HEK293 (cell line): ENCODE measurements at regions not wholly inside any gene's neighbourhood (a gene's known extent, or its start where the extent isn't known, plus 50 kb on each side); places are given as distances from the start of the nearest gene placed in this dataset.

Experiments
- CTCF ChIA-PET: fragments of 350-600 bp; formaldehyde crosslinking; extraction: SDS; loops from one replicate; lab custom pipeline; 2021; ENCODE audit warnings: antibody characterized with exemption; lab: Yijun Ruan, JAX
- POLR2A ChIA-PET: fragments of 300-600 bp; formaldehyde crosslinking; extraction: SDS; loops from one replicate; lab custom pipeline; 2020; ENCODE audit warnings: antibody characterized with exemption, inconsistent platforms; lab: Yijun Ruan, JAX
- H3K27ac ChIP-seq: fragments of 200-500 bp; sonication (Bioruptor generic); 2 replicates; pipeline ENCODE4 v1.5.1; 2014; ENCODE audit warnings: low read depth, low read length, control low read depth, inconsistent platforms; ENCODE audit errors: extremely low read depth
- H3K36me3 ChIP-seq, 2 experiments: fragments of 200-500 bp in 1 of 2; sonication (Bioruptor generic) in 1 of 2; 1 replicate in 1 of 2; 2 replicates in 1 of 2; pipeline ENCODE4 v1.5.1; 2014 to 2017; ENCODE audit warnings: inconsistent platforms in 2 of 2, low read length in 2 of 2; ENCODE audit not compliant: control insufficient read depth in 2 of 2, insufficient read depth in 1 of 2
- H3K4me1 ChIP-seq: fragments of 200-500 bp; sonication (Bioruptor generic); 2 replicates; pipeline ENCODE4 v1.5.1; 2014; ENCODE audit warnings: mild to moderate bottlenecking, low read length, inconsistent platforms; ENCODE audit not compliant: control insufficient read depth, insufficient read depth
- H3K4me3 ChIP-seq: 2 replicates; pipeline ENCODE4 v1.5.1; 2011; ENCODE audit warnings: low read depth, mild to moderate bottlenecking, control low read depth, low read length, moderate library complexity
- H3K9me3 ChIP-seq: fragments of 200-500 bp; sonication (Bioruptor generic); 2 replicates; pipeline ENCODE4 v1.5.1; 2014; ENCODE audit warnings: low read depth, low read length, inconsistent platforms; ENCODE audit not compliant: control insufficient read depth, insufficient read depth
- BCL11B ChIP-seq: fragments of 450-650 bp; formaldehyde crosslinking; IDR thresholded peaks from 2 replicates; pipeline ENCODE4 v1.5.1; 2016; ENCODE audit warnings: low read depth, missing biosample characterization, missing genetic modification characterization
- CTCF ChIP-seq: fragments of 450-650 bp; formaldehyde crosslinking; IDR thresholded peaks from 2 replicates; pipeline ENCODE4 v1.5.1; 2016; ENCODE audit warnings: missing biosample characterization, missing genetic modification characterization
- GFI1B ChIP-seq: fragments of 450-650 bp; formaldehyde crosslinking; IDR thresholded peaks from 2 replicates; pipeline ENCODE4 v1.5.1; 2016; ENCODE audit warnings: missing biosample characterization, missing genetic modification characterization
- MEIS1 ChIP-seq: sonication (generic); formaldehyde crosslinking; IDR thresholded peaks from 2 replicates; pipeline ENCODE4 v1.8.1; 2022; ENCODE audit warnings: missing genetic modification reagents, mild to moderate bottlenecking, borderline replicate concordance
- MYNN ChIP-seq: fragments of 450-650 bp; formaldehyde crosslinking; IDR thresholded peaks from 2 replicates; pipeline ENCODE4 v1.5.1; 2016; ENCODE audit warnings: missing biosample characterization, missing genetic modification characterization, borderline replicate concordance
- OSR2 ChIP-seq: fragments of 450-650 bp; formaldehyde crosslinking; IDR thresholded peaks from 2 replicates; pipeline ENCODE4 v1.5.1; 2016; ENCODE audit warnings: missing biosample characterization, missing genetic modification characterization
- RBAK ChIP-seq: fragments of 450-650 bp; formaldehyde crosslinking; IDR thresholded peaks from 2 replicates; pipeline ENCODE4 v1.5.1; 2016; ENCODE audit warnings: missing biosample characterization, missing genetic modification characterization
- REPIN1 ChIP-seq: fragments of 450-650 bp; formaldehyde crosslinking; IDR thresholded peaks from 2 replicates; pipeline ENCODE4 v1.5.1; 2017; ENCODE audit warnings: missing biosample characterization, missing genetic modification characterization, low read depth
- SALL2 ChIP-seq: fragments of 450-650 bp; formaldehyde crosslinking; IDR thresholded peaks from 2 replicates; pipeline ENCODE4 v1.5.0; 2017; ENCODE audit warnings: missing biosample characterization, mild to moderate bottlenecking, missing genetic modification characterization, borderline replicate concordance
- TRIM28 ChIP-seq: IDR thresholded peaks from 2 replicates; pipeline ENCODE4 v1.6.1; 2011; ENCODE audit warnings: low read length, control low read depth, borderline replicate concordance
- YY1 ChIP-seq: fragments of 450-650 bp; formaldehyde crosslinking; IDR thresholded peaks from 2 replicates; pipeline ENCODE4 v1.5.1; 2018; ENCODE audit warnings: missing biosample characterization, missing genetic modification characterization
- ZBTB7A ChIP-seq: fragments of 450-650 bp; formaldehyde crosslinking; IDR thresholded peaks from 2 replicates; pipeline ENCODE4 v1.5.1; 2016; ENCODE audit warnings: low read depth, missing biosample characterization, missing genetic modification characterization
- ZFHX2 ChIP-seq: fragments of 450-650 bp; formaldehyde crosslinking; conservative IDR thresholded peaks from 2 replicates; pipeline ENCODE4 v1.5.1; 2016; ENCODE audit warnings: missing biosample characterization, missing genetic modification characterization
- ZNF114 ChIP-seq: fragments of 450-650 bp; formaldehyde crosslinking; IDR thresholded peaks from 2 replicates; pipeline ENCODE4 v1.5.0; 2017; ENCODE audit warnings: missing biosample characterization, missing genetic modification characterization
- ZNF140 ChIP-seq: fragments of 450-650 bp; formaldehyde crosslinking; IDR thresholded peaks from 2 replicates; pipeline ENCODE4 v1.5.1; 2016; ENCODE audit warnings: missing biosample characterization, missing genetic modification characterization
- ZNF169 ChIP-seq: fragments of 450-650 bp; formaldehyde crosslinking; IDR thresholded peaks from 2 replicates; pipeline ENCODE4 v1.5.1; 2016; ENCODE audit warnings: missing biosample characterization, missing genetic modification characterization
- ZNF2 ChIP-seq: fragments of 450-650 bp; formaldehyde crosslinking; IDR thresholded peaks from 2 replicates; pipeline ENCODE4 v1.5.1; 2016; ENCODE audit warnings: missing biosample characterization, missing genetic modification characterization
- ZNF202 ChIP-seq: fragments of 450-650 bp; formaldehyde crosslinking; IDR thresholded peaks from 2 replicates; pipeline ENCODE4 v1.5.1; 2016; ENCODE audit warnings: missing biosample characterization, missing genetic modification characterization, borderline replicate concordance
- ZNF211 ChIP-seq: fragments of 450-650 bp; formaldehyde crosslinking; IDR thresholded peaks from 2 replicates; pipeline ENCODE4 v1.5.1; 2016; ENCODE audit warnings: low read depth, missing biosample characterization, missing genetic modification characterization
- ZNF221 ChIP-seq: fragments of 450-650 bp; formaldehyde crosslinking; IDR thresholded peaks from 2 replicates; pipeline ENCODE4 v1.5.1; 2017; ENCODE audit warnings: missing biosample characterization, missing genetic modification characterization, borderline replicate concordance
- ZNF24 ChIP-seq: fragments of 450-650 bp; formaldehyde crosslinking; IDR thresholded peaks from 2 replicates; pipeline ENCODE4 v1.5.1; 2016; ENCODE audit warnings: missing biosample characterization, missing genetic modification characterization
- ZNF274 ChIP-seq, 2 experiments: fragments of 200-500 bp in 1 of 2; fragments of 450-650 bp in 1 of 2; sonication (Bioruptor generic) in 1 of 2; formaldehyde crosslinking in 1 of 2; IDR thresholded peaks; 2 replicates each; pipeline versions ENCODE4 v1.5.1 to v1.6.1; 2014 to 2016; ENCODE audit warnings: borderline replicate concordance in 1 of 2, inconsistent platforms in 1 of 2, low read length in 1 of 2, missing biosample characterization in 1 of 2, missing genetic modification characterization in 1 of 2
- ZNF529 ChIP-seq: fragments of 450-650 bp; formaldehyde crosslinking; IDR thresholded peaks from 2 replicates; pipeline ENCODE4 v1.5.1; 2017; ENCODE audit warnings: missing genetic modification characterization, missing biosample characterization; ENCODE audit not compliant: insufficient replicate concordance
- ZNF629 ChIP-seq: fragments of 450-650 bp; formaldehyde crosslinking; IDR thresholded peaks from 2 replicates; pipeline ENCODE4 v1.5.1; 2017; ENCODE audit warnings: missing biosample characterization, missing genetic modification characterization
- ZNF660 ChIP-seq: fragments of 450-650 bp; IDR thresholded peaks from 2 replicates; pipeline ENCODE4 v1.5.1; 2018; ENCODE audit warnings: missing biosample characterization, mild to moderate bottlenecking, missing genetic modification characterization
- ZNF677 ChIP-seq: fragments of 450-650 bp; IDR thresholded peaks from 2 replicates; pipeline ENCODE4 v1.5.0; 2018; ENCODE audit warnings: missing biosample characterization, mild to moderate bottlenecking, missing genetic modification characterization, moderate library complexity
- ZNF843 ChIP-seq: fragments of 450-650 bp; formaldehyde crosslinking; IDR thresholded peaks from 2 replicates; pipeline ENCODE4 v1.5.1; 2016; ENCODE audit warnings: missing biosample characterization, missing genetic modification characterization
- TF ChIP-seq, protein P1 (sequence below): IDR thresholded peaks from 2 replicates; pipeline ENCODE4 v1.6.1; 2011; ENCODE audit warnings: mild to moderate bottlenecking, low read depth, low read length, borderline replicate concordance

- Histone ChIP-seq H3K4me1 (no peaks in the 10 kb centered on the region), H3K27ac (no peak overlapping the region), H3K4me3 (no peak overlapping the region), H3K9me3 (no peaks in the 10 kb centered on the region), H3K36me3 (no peaks in the 10 kb centered on the region)
- TF ChIP-seq ZNF169, result no peak
- no peak for TF ChIP-seq MEIS1 (CRISPR knock-in tag)
- TF ChIP-seq ZNF274 (IDR thresholded peaks at IDR 0.05; ENCODE audit: low read length), result no peak
- no peak for TF ChIP-seq ZNF274 (tag by site-specific recombination; IDR thresholded peaks at IDR 0.05; ENCODE audit: borderline replicate concordance)
- no peak for TF ChIP-seq MYNN (tag by site-specific recombination)
- TF ChIP-seq ZBTB7A (tag by site-specific recombination), result no peak
- ChIA-PET CTCF (no interaction called here), POLR2A (no interaction called here)
These were observed 674.0 kb downstream of the ZBBX start for GRCh38 chr3:166706094-166706493.

DNA sequence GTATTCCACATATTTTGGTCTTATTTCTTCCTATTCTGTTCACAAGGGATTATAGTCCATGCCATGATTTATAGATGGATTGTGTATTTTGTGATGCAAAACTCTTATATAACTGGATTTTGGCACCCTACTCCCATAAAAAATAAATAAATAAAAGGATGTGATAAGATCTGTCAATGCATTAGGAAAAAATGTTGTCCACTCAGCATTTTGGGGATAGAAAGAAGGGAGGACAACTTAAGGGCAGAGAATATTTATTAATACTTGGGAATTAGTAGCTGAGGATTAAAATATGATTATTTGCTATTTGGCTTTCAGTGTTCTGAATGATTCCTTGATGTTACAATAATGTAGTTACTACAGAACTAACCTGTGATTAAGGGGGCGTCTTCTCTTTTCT lies 682.6 kb downstream of the ZBBX start:
- Histone ChIP-seq H3K27ac (no peak overlapping the region), H3K4me1 (no peaks in the 10 kb centered on the region), H3K4me3 (no peak overlapping the region), H3K36me3 (no peaks in the 10 kb centered on the region), H3K9me3 (no peaks in the 10 kb centered on the region)
- TF ChIP-seq BCL11B (tag by site-specific recombination) (no peak), ZNF202 (tag by site-specific recombination) (no peak), ZNF660 (tag by site-specific recombination) (no peak), REPIN1 (tag by site-specific recombination) (no peak), SALL2 (tag by site-specific recombination) (no peak), YY1 (tag by site-specific recombination) (no peak), ZNF221 (no peak), ZNF629 (tag by site-specific recombination) (no peak), ZFHX2 (tag by site-specific recombination) (no peak), OSR2 (tag by site-specific recombination) (no peak), ZNF529 (no peak), CTCF (no peak), ZNF2 (tag by site-specific recombination) (no peak)
- CTCF ChIA-PET, result interaction anchor here (0.6 kb wide), 1 partner anchor 48 kb away, joined by 3 read pairs; no protein-coding TSS in a partner anchor
- POLR2A ChIA-PET, result no interaction called here

GRCh38 chr3:166696103-166696502 lies 684.0 kb downstream of the ZBBX start:
- Histone ChIP-seq H3K36me3 (no peaks in the 10 kb centered on the region), H3K4me3 (no peak overlapping the region), H3K9me3 (no peaks in the 10 kb centered on the region), H3K4me1 (no peaks in the 10 kb centered on the region), H3K27ac (no peak overlapping the region)
- ChIA-PET POLR2A (no interaction called here), CTCF (interaction anchor here (0.6 kb wide), 1 partner anchor 9 kb away, joined by 3 read pairs; no protein-coding TSS in a partner anchor)
- no peak for TF ChIP-seq ZNF114 (tag by site-specific recombination)

GRCh38 chr3:166688665-166689064 lies 691.4 kb downstream of the ZBBX start:
- H3K4me1 ChIP-seq, result no peaks in the 10 kb centered on the region
- no peaks in the 10 kb centered on the region for H3K36me3 ChIP-seq
- H3K27ac ChIP-seq, result no peak overlapping the region
- H3K4me3 ChIP-seq, result no peak overlapping the region
- CTCF ChIA-PET, result no interaction called here
- H3K9me3 ChIP-seq, result no peaks in the 10 kb centered on the region
- POLR2A ChIA-PET, result no interaction called here
- TF ChIP-seq RBAK (tag by site-specific recombination) (no peak), SALL2 (tag by site-specific recombination) (no peak), MYNN (tag by site-specific recombination) (no peak), GFI1B (tag by site-specific recombination) (no peak), ZNF677 (tag by site-specific recombination) (no peak), ZNF529 (no peak), ZNF24 (tag by site-specific recombination) (no peak), TRIM28 (no peak), ZNF843 (tag by site-specific recombination) (no peak), ZNF140 (tag by site-specific recombination) (no peak), MEIS1 (CRISPR knock-in tag) (no peak), ZNF211 (tag by site-specific recombination) (no peak)
- TF ChIP-seq, protein P1, sequence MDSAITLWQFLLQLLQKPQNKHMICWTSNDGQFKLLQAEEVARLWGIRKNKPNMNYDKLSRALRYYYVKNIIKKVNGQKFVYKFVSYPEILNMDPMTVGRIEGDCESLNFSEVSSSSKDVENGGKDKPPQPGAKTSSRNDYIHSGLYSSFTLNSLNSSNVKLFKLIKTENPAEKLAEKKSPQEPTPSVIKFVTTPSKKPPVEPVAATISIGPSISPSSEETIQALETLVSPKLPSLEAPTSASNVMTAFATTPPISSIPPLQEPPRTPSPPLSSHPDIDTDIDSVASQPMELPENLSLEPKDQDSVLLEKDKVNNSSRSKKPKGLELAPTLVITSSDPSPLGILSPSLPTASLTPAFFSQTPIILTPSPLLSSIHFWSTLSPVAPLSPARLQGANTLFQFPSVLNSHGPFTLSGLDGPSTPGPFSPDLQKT, result no peak
